ENCODE measurements at regions not wholly inside any gene's neighbourhood (a gene's known extent, or its start where the extent isn't known, plus 50 kb on each side); places are given as distances from the start of the nearest gene placed in this dataset.

DNA sequence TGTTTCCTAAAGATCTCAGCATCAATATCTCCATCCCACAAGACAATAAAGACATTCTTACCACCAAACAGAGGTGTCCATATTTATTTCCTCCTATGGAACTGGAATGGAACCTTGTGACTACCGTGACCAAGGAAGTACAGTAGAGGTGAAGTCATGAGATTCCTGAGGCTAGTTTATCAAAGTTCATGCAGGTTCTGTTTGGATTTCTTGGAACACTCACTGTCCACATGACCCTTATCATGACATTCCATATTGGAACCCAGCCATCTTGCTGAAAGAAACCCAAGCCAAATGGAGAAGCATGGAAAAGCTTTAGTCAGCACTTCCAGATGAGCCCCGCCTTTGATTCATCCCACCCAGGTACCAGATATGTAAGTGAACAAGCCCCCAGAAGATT, 516.0 kb upstream of the POU3F3 start:
- no peak for ATAC-seq
- no peak overlapping the region for H3K4me3 ChIP-seq
- TF ChIP-seq, protein P1, sequence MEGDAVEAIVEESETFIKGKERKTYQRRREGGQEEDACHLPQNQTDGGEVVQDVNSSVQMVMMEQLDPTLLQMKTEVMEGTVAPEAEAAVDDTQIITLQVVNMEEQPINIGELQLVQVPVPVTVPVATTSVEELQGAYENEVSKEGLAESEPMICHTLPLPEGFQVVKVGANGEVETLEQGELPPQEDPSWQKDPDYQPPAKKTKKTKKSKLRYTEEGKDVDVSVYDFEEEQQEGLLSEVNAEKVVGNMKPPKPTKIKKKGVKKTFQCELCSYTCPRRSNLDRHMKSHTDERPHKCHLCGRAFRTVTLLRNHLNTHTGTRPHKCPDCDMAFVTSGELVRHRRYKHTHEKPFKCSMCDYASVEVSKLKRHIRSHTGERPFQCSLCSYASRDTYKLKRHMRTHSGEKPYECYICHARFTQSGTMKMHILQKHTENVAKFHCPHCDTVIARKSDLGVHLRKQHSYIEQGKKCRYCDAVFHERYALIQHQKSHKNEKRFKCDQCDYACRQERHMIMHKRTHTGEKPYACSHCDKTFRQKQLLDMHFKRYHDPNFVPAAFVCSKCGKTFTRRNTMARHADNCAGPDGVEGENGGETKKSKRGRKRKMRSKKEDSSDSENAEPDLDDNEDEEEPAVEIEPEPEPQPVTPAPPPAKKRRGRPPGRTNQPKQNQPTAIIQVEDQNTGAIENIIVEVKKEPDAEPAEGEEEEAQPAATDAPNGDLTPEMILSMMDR (IDR thresholded peaks at IDR 0.05): no peak
- H3K27me3 ChIP-seq: no peaks in the 10 kb centered on the region
- no peak for DNase-seq
- no peak overlapping the region for H3K27ac ChIP-seq
- H3K4me1 ChIP-seq: peaks cover 0 to 4% of the 10 kb centered on the region in 2 donors
- intact Hi-C loops (cut with DNase I): no loop called here
- no peaks in the 10 kb centered on the region for H3K36me3 ChIP-seq
- no peaks in the 10 kb centered on the region for H3K9me3 ChIP-seq

- no peaks in the 10 kb centered on the region for H3K36me3 ChIP-seq
- H3K4me1 ChIP-seq: peaks cover 0 to 4% of the 10 kb centered on the region in 2 donors
- no peaks in the 10 kb centered on the region for H3K9me3 ChIP-seq
- TF ChIP-seq, protein P1 (IDR thresholded peaks at IDR 0.05): no peak
- peak overlapping the region in 1 of 2 donors; percentile 76 for H3K27ac ChIP-seq
- intact Hi-C loops (cut with DNase I): no loop called here
- H3K4me3 ChIP-seq: no peak overlapping the region
- DNase-seq (peak in 1 of 4 donors; percentile 44), ATAC-seq (peak; percentile 74)
- H3K27me3 ChIP-seq: no peaks in the 10 kb centered on the region
Measured at GRCh38 chr2:104340162-104340561, 513.8 kb upstream of the POU3F3 start.

GRCh38 chr2:104340879-104341828, 512.8 kb upstream of the POU3F3 start:
- no peaks in the 10 kb centered on the region for H3K9me3 ChIP-seq
- peak in 1 of 4 donors; percentile 35 for DNase-seq
- peaks cover 0 to 4% of the 10 kb centered on the region in 2 donors for H3K4me1 ChIP-seq
- intact Hi-C loops (cut with DNase I): no loop called here
- ATAC-seq: peak; percentile 82
- H3K4me3 ChIP-seq: no peak overlapping the region
- H3K36me3 ChIP-seq: no peaks in the 10 kb centered on the region
- H3K27ac ChIP-seq: peak overlapping the region; percentile 18 to 76
- H3K27me3 ChIP-seq: no peaks in the 10 kb centered on the region
- TF ChIP-seq, protein P1 (IDR thresholded peaks at IDR 0.05): no peak

DNA sequence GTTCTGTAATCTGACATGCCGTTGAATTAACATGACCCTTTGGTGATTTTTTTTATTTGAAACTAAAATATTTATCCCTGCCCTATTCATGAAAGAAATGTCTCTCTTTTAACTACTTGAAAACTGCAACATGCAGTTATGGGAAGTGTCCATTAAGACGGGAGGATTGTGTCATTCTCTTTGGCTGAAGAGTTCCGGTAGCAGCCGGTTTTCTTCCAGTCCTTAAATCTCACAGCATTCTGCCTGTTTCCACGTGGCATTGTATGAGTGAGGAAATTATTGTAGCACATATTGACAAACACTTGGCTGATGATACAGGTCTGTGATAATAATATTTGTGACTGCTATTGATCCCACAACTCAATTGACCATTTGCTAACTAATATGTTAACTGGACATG, 509.6 kb upstream of the POU3F3 start:
- no peak overlapping the region for H3K4me3 ChIP-seq
- intact Hi-C loops (cut with DNase I): no loop called here
- TF ChIP-seq, protein P1 (IDR thresholded peaks at IDR 0.05): no peak
- H3K36me3 ChIP-seq: no peaks in the 10 kb centered on the region
- DNase-seq: peak in 2 of 4 donors; percentile 23 to 48
- no peak overlapping the region for H3K27ac ChIP-seq
- peaks cover 0 to 4% of the 10 kb centered on the region in 2 donors for H3K4me1 ChIP-seq
- ATAC-seq: no peak
- H3K9me3 ChIP-seq: no peaks in the 10 kb centered on the region
- no peaks in the 10 kb centered on the region for H3K27me3 ChIP-seq

DNA sequence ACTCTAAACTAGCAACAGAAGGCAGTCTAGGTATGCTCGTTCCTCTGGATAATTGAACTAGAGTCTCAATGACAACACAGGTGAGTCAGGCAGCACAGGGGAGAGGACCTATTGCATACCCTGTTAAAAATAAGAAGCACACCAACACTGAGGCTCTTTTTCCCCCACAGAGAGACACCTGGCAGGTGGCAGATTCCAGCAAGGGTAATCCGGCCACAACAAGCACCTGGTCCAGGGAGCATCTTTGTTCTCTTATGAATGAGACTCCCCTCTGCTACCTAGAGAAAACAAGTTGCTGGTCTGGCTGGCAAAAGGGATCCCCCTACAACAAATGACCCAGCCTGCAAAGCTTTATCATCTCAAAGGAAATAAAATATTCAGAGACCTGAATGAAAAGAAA, 508.9 kb upstream of the POU3F3 start:
- no peak for DNase-seq
- H3K4me1 ChIP-seq: peaks cover 0 to 4% of the 10 kb centered on the region in 2 donors
- H3K9me3 ChIP-seq: no peaks in the 10 kb centered on the region
- no peak overlapping the region for H3K4me3 ChIP-seq
- no peaks in the 10 kb centered on the region for H3K36me3 ChIP-seq
- TF ChIP-seq, protein P1 (IDR thresholded peaks at IDR 0.05): no peak
- no peak overlapping the region for H3K27ac ChIP-seq
- intact Hi-C loops (cut with DNase I): no loop called here
- H3K27me3 ChIP-seq: no peaks in the 10 kb centered on the region
- ATAC-seq: no peak

Data from left lung (tissue), 4 donors.